Thoracic aorta (tissue), 2 donors: ENCODE measurements at regions not wholly inside any gene's neighbourhood (a gene's known extent, or its start where the extent isn't known, plus 50 kb on each side); places are given as distances from the start of the nearest gene placed in this dataset.

Experiments
- ATAC-seq: fragments of 150-250 bp; one replicate; pipeline ENCODE4 v1.8.0; 2017; ENCODE audit warnings: low read depth; ENCODE audit not compliant: insufficient number of reproducible peaks, low FRiP score
- DNase-seq: peaks from one replicate; pipeline ENCODE4 v3.0.0-alpha.2; 2020; ENCODE audit warnings: low spot score
- H3K27ac ChIP-seq, 2 donors: fragments of 200-600 bp; sonication (generic); 1 replicate in 1 of 2; 2 replicates in 1 of 2; pipeline ENCODE4 v1.5.1; 2016; ENCODE audit warnings: mild to moderate bottlenecking in 2 of 2, moderate library complexity in 2 of 2
- H3K27me3 ChIP-seq: fragments of 200-600 bp; sonication (generic); replicated peaks from 2 replicates; pipeline ENCODE4 v1.6.0; 2016; ENCODE audit warnings: mild to moderate bottlenecking; ENCODE audit not compliant: insufficient read depth
- H3K36me3 ChIP-seq: fragments of 200-600 bp; sonication (generic); one replicate; pipeline ENCODE4 v1.5.1; 2016
- H3K4me1 ChIP-seq, 2 donors: fragments of 200-600 bp; sonication (generic); 1 replicate in 1 of 2; 2 replicates in 1 of 2; pipeline versions ENCODE4 v1.5.1 to v1.6.0; 2016; ENCODE audit warnings: low read depth in 2 of 2, mild to moderate bottlenecking in 1 of 2; ENCODE audit not compliant: control insufficient read depth in 1 of 2
- H3K4me3 ChIP-seq: fragments of 200-600 bp; sonication (generic); 2 replicates; pipeline ENCODE4 v1.5.1; 2016; ENCODE audit warnings: mild to moderate bottlenecking
- H3K9me3 ChIP-seq: fragments of 200-600 bp; sonication (generic); 2 replicates; pipeline ENCODE4 v1.5.1; 2016
- CTCF ChIP-seq: fragments of 200-600 bp; sonication (generic); IDR thresholded peaks from one replicate; pipeline ENCODE4 v1.5.1; 2019; ENCODE audit warnings: antibody characterized with exemption

- no peak for DNase-seq
- Histone ChIP-seq H3K36me3 (no peaks in the 10 kb centered on the region), H3K4me3 (no peak overlapping the region), H3K4me1 (no peaks in the 10 kb centered on the region), H3K27ac (no peak overlapping the region), H3K9me3 (no peaks in the 10 kb centered on the region), H3K27me3 (no peaks in the 10 kb centered on the region)
- no peak for ATAC-seq
- TF ChIP-seq CTCF: no peak
Measured at GRCh38 chr13:70384156-70384555, 275.9 kb upstream of the KLHL1 start.

- ATAC-seq: no peak
- no peak for TF ChIP-seq CTCF
- H3K36me3 ChIP-seq: no peaks in the 10 kb centered on the region
Measured at GRCh38 chr13:70380809-70381208, 272.6 kb upstream of the KLHL1 start.

GRCh38 chr13:70375718-70376117, 267.5 kb upstream of the KLHL1 start:
- Histone ChIP-seq H3K4me3 (no peak overlapping the region), H3K9me3 (no peaks in the 10 kb centered on the region), H3K27ac (no peak overlapping the region), H3K4me1 (no peaks in the 10 kb centered on the region), H3K36me3 (no peaks in the 10 kb centered on the region), H3K27me3 (no peaks in the 10 kb centered on the region)
- ATAC-seq (no peak), DNase-seq (no peak)
- no peak for TF ChIP-seq CTCF

More at GRCh38 chr13:70380809-70381208, 272.6 kb upstream of the KLHL1 start:
- H3K4me1 ChIP-seq: no peaks in the 10 kb centered on the region
- H3K27me3 ChIP-seq: no peaks in the 10 kb centered on the region
- DNase-seq: no peak
- no peaks in the 10 kb centered on the region for H3K9me3 ChIP-seq
- no peak overlapping the region for H3K27ac ChIP-seq
- no peak overlapping the region for H3K4me3 ChIP-seq

- DNase-seq: no peak
- H3K27me3 ChIP-seq: no peaks in the 10 kb centered on the region
- no peak for TF ChIP-seq CTCF
- no peaks in the 10 kb centered on the region for H3K4me1 ChIP-seq
- no peak for ATAC-seq
- no peaks in the 10 kb centered on the region for H3K36me3 ChIP-seq
- H3K4me3 ChIP-seq: no peak overlapping the region
- H3K9me3 ChIP-seq: no peaks in the 10 kb centered on the region
- H3K27ac ChIP-seq: no peak overlapping the region
Measured at GRCh38 chr13:70370924-70371323, 262.7 kb upstream of the KLHL1 start.

GRCh38 chr13:70366720-70367119, 258.5 kb upstream of the KLHL1 start:
- no peaks in the 10 kb centered on the region for H3K9me3 ChIP-seq
- no peak for TF ChIP-seq CTCF
- no peak for ATAC-seq
- DNase-seq: no peak
- no peaks in the 10 kb centered on the region for H3K27me3 ChIP-seq
- H3K27ac ChIP-seq: no peak overlapping the region
- no peak overlapping the region for H3K4me3 ChIP-seq
- no peaks in the 10 kb centered on the region for H3K4me1 ChIP-seq
- no peaks in the 10 kb centered on the region for H3K36me3 ChIP-seq
